ENCODE measurements at regions not wholly inside any gene's neighbourhood (a gene's known extent, or its start where the extent isn't known, plus 50 kb on each side); places are given as distances from the start of the nearest gene placed in this dataset.

- no peak for TF ChIP-seq ATF3 (IDR thresholded peaks at IDR 0.05; ENCODE audit: insufficient read depth, low read depth, low read length)
- no peak for TF ChIP-seq CTCF (IDR thresholded peaks at IDR 0.05; ENCODE audit: control extremely low read depth in 1 of 3, insufficient read depth in 1 of 3, low read depth in 1 of 3, low read length in 3 of 3)
- TF ChIP-seq SIX5 (IDR thresholded peaks at IDR 0.05; ENCODE audit: low read depth, low read length) = no peak
- TF ChIP-seq SP2 (IDR thresholded peaks at IDR 0.05; ENCODE audit: low read length) = no peak
- TF ChIP-seq TAF7 (optimal IDR thresholded peaks at IDR 0.05; ENCODE audit: borderline replicate concordance, low read depth, low read length) = no peak
- no peak for TF ChIP-seq RNF2 (IDR thresholded peaks at IDR 0.05; ENCODE audit: borderline replicate concordance, low read depth, low read length, missing control alignments, poor library complexity, severe bottlenecking)
- no peak for TF ChIP-seq RAD21 (IDR thresholded peaks at IDR 0.05 in 1 of 2, conservative IDR thresholded peaks at IDR 0.05 in 1 of 2; ENCODE audit: low read depth in 2 of 2, low read length in 2 of 2)
- TF ChIP-seq POLR2AphosphoS5 (IDR thresholded peaks at IDR 0.05; ENCODE audit: low read depth, low read length) = no peak
- no peak for TF ChIP-seq POLR2A (IDR thresholded peaks at IDR 0.05; ENCODE audit: control extremely low read depth in 1 of 2, low read depth in 2 of 2, low read length in 2 of 2)
- TF ChIP-seq, protein P1, sequence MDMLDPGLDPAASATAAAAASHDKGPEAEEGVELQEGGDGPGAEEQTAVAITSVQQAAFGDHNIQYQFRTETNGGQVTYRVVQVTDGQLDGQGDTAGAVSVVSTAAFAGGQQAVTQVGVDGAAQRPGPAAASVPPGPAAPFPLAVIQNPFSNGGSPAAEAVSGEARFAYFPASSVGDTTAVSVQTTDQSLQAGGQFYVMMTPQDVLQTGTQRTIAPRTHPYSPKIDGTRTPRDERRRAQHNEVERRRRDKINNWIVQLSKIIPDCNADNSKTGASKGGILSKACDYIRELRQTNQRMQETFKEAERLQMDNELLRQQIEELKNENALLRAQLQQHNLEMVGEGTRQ (IDR thresholded peaks at IDR 0.05; ENCODE audit: low read length) = no peak
- no peak for TF ChIP-seq SUZ12 (IDR thresholded peaks at IDR 0.05; ENCODE audit: low read length)
- TF ChIP-seq HDAC6 (IDR thresholded peaks at IDR 0.05; ENCODE audit: low read depth, low read length) = no peak
- no peak for TF ChIP-seq RFX5 (IDR thresholded peaks at IDR 0.05; ENCODE audit: borderline replicate concordance, low read depth, low read length)
Measured at GRCh38 chr11:69894648-69895047, 75.4 kb upstream of the FGF3 start.
